H1 (cell line): ENCODE measurements at regions not wholly inside any gene's neighbourhood (a gene's known extent, or its start where the extent isn't known, plus 50 kb on each side); places are given as distances from the start of the nearest gene placed in this dataset.

Experiments used
- EP300 ChIP-seq, 2 experiments: IDR thresholded peaks; 1 replicate in 1 of 2; 2 replicates in 1 of 2; pipeline ENCODE4 v1.6.1; 2011 to 2012; ENCODE audit warnings: low read depth in 2 of 2, low read length in 2 of 2, mild to moderate bottlenecking in 2 of 2, borderline replicate concordance in 1 of 2, inconsistent platforms in 1 of 2, moderate library complexity in 1 of 2
- EZH2 ChIP-seq: fragments of 200-600 bp; sonication (generic); IDR thresholded peaks from 2 replicates; pipeline ENCODE4 v1.7.1; 2012; ENCODE audit warnings: low read depth, mild to moderate bottlenecking, moderate library complexity, low read length, inconsistent platforms; ENCODE audit not compliant: severe bottlenecking
- HDAC2 ChIP-seq, 2 experiments: fragments of 300-600 bp in 1 of 2; sonication (generic) in 1 of 2; IDR thresholded peaks; 2 replicates each; pipeline ENCODE4 v1.6.1; 2011 to 2012; ENCODE audit warnings: low read depth in 2 of 2, low read length in 2 of 2, mild to moderate bottlenecking in 2 of 2, moderate library complexity in 2 of 2, borderline replicate concordance in 1 of 2, inconsistent platforms in 1 of 2

GRCh38 chr11:42112866-42113265, 653.4 kb upstream of the LRRC4C start:
- TF ChIP-seq HDAC2 (IDR thresholded peaks at IDR 0.05; ENCODE audit: borderline replicate concordance in 1 of 2, low read depth in 2 of 2, low read length in 2 of 2) (no peak), EP300 (IDR thresholded peaks at IDR 0.05; ENCODE audit: borderline replicate concordance in 1 of 2, low read depth in 2 of 2, low read length in 2 of 2) (no peak), EZH2 (no peak)
